Activated naive CD8-positive, alpha-beta T cell treated with anti-CD3 and anti-CD28 coated beads, Interleukin-2, amount 50 U/mL, for 16 hours (primary cell): ENCODE measurements at regions not wholly inside any gene's neighbourhood (a gene's known extent, or its start where the extent isn't known, plus 50 kb on each side); places are given as distances from the start of the nearest gene placed in this dataset.
"Not testable (repeated sequence)": the region's sequence is repeated elsewhere in the genome, so short reads cannot be mapped to it uniquely, and the experiment has no call there.

Experiments
- DNase-seq: peaks from one replicate; pipeline ENCODE4 v3.0.0-alpha.2; 2020; ENCODE audit warnings: low read depth, low spot score

- DNase-seq, result no peak
These were observed 321.6 kb upstream of the SFSWAP start for GRCh38 chr12:131389054-131390013.

- no peak for DNase-seq
These were observed 320.2 kb upstream of the SFSWAP start for GRCh38 chr12:131390412-131391334.

GRCh38 chr12:131391399-131391798 lies 319.5 kb upstream of the SFSWAP start:
- DNase-seq, result no peak

- DNase-seq, result not testable (repeated sequence)
These were observed 316.1 kb upstream of the SFSWAP start for GRCh38 chr12:131394752-131395151.

- DNase-seq, result not testable (repeated sequence)
These were observed 315.6 kb upstream of the SFSWAP start for GRCh38 chr12:131395209-131395684.

GRCh38 chr12:131395971-131396573 lies 314.8 kb upstream of the SFSWAP start:
- DNase-seq, result no peak

- no peak for DNase-seq
These were observed 313.3 kb upstream of the SFSWAP start for GRCh38 chr12:131397493-131398181.

- no peak for DNase-seq
These were observed 311.9 kb upstream of the SFSWAP start for GRCh38 chr12:131399000-131399399.

GRCh38 chr12:131400668-131401294 lies 310.1 kb upstream of the SFSWAP start:
- DNase-seq, result not testable (repeated sequence)

GRCh38 chr12:131401907-131402633 lies 308.8 kb upstream of the SFSWAP start:
- DNase-seq, result not testable (repeated sequence)

- no peak for DNase-seq
These were observed 308.0 kb upstream of the SFSWAP start for GRCh38 chr12:131402781-131403396.

- no peak for DNase-seq
These were observed 307.2 kb upstream of the SFSWAP start for GRCh38 chr12:131403676-131404075.

- no peak for DNase-seq
These were observed 306.2 kb upstream of the SFSWAP start for GRCh38 chr12:131404705-131405104.

- no peak for DNase-seq
These were observed 303.5 kb upstream of the SFSWAP start for GRCh38 chr12:131407221-131408035.

GRCh38 chr12:131408036-131408365 lies 302.9 kb upstream of the SFSWAP start:
- no peak for DNase-seq

- DNase-seq, result no peak
These were observed 302.4 kb upstream of the SFSWAP start for GRCh38 chr12:131408484-131408883.

GRCh38 chr12:131409211-131409610 lies 301.7 kb upstream of the SFSWAP start:
- DNase-seq, result no peak

- DNase-seq, result not testable (repeated sequence)
These were observed 299.1 kb upstream of the SFSWAP start for GRCh38 chr12:131411827-131412226.

GRCh38 chr12:131413006-131413405 lies 297.9 kb upstream of the SFSWAP start:
- DNase-seq, result no peak
